GM18499 (cell line): ENCODE measurements at regions not wholly inside any gene's neighbourhood (a gene's known extent, or its start where the extent isn't known, plus 50 kb on each side); places are given as distances from the start of the nearest gene placed in this dataset.

Experiments used
- ATAC-seq: cut with Tn5 transposase; IDR thresholded peaks from one replicate; pipeline ENCODE4 v1.9.1; 2021; ENCODE audit warnings: moderate number of reproducible peaks; ENCODE audit not compliant: insufficient read depth, unreplicated experiment

DNA sequence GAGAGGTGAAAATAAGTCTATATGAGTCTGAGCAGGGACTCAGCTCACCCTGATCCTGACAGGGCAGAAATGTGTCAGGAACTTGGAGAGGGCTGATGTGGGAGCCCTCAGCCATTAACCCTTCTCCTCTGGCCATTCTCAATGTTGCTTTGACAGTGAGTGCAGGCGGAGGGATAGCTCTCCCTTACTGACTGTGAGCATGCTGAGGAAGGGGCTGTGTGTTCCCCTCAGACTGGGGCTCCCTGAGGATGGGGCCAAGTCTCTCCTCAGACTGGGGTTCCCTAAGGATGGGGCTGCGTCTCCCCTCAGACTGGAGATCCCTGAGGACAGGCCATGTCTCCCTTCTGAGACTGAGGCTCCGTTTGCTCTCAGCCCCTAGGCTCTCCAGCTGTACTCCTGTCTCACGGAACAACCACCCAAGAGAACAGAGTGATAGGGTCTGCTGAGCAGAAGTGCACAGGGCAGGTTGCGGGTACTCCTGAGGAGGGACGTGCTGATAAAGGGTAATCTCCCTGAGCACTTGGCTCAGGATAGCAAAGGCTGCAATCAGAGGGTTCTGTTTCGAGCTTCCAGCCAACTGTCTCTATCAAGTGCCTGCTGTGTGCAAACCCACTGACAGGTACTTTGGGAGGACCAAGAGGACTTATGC is 141.0 kb downstream of the MRPL14 start:
- no peak for ATAC-seq

DNA sequence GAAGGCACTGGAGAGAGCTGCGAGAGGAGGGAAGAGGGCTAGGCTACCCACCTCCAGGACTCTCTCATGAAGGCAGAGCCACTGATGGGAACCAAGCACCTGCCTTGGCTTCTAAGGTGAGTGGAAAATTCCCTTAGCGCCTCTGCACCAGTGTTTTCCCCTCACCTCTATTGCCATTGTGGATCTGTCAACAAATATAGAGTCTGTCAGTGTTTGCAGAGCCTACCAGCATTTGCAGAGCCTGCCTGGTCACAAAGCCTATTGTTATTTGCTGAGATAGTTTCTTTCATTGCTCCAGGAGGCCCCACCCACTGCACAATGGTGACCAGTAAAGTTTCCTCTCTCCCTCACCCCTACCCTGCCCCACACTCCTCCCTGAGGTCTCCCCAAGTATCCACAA is 141.9 kb downstream of the MRPL14 start:
- ATAC-seq, result no peak

DNA sequence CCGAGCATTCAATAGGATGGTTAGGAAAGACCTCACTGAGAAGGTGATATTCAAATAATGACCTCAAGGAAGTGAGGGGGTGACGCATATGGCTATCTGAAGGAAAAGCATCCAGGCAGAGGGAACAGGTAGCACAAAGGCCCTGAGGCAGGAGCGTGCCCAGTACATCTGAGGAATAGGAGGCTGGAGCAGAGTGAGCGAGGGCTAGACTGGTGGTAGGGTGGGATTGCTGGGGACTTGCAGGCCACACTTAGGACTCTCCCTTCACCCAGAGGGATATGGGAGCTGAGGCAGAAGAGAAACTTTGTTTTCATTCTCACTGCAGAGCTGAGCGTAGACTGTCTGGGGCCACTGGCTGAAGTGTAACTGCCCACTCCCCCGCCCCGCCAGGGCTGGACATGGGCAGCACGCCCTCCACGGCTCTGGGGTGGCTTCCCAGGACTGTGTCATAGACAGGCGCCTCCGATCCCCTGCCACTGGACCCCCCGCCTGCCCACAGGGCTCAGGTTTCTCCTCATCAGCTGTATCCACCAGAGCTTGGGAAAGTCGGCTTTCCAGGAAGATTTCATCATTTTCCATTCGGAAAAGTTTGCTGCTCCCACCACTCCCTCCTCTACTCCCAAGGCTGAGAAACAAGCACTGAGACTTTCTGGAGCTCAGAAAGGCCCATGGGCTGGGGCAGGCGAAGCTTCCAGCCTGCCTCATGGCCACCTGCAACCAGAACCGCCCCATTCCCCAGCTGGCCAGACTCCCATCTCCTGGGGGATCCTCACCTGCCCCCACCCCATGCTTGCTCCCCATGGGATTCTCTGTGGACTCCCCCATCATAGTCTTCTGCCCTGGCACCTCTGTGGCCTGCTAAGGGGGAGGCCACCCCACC is 142.6 kb downstream of the MRPL14 start:
- no peak for ATAC-seq

DNA sequence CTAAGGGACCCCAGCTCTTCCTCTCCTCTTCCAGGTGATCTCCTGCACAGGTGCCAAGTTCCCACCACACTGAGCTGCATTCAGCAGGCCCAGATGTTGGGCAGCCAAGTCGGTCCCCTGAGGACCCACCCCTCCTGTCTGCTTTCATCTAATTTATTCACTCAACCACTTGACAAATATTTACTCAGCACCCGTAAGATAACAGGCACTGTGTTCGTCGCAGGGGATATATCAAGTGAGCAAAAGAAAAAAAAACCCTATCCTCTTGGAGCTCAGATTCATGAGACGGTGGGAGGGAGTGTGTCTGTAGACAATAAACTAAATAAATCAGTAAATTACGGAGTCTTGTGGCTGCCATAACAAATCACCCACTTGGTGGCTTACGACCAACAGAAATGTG is 143.6 kb downstream of the MRPL14 start:
- ATAC-seq, result no peak

DNA sequence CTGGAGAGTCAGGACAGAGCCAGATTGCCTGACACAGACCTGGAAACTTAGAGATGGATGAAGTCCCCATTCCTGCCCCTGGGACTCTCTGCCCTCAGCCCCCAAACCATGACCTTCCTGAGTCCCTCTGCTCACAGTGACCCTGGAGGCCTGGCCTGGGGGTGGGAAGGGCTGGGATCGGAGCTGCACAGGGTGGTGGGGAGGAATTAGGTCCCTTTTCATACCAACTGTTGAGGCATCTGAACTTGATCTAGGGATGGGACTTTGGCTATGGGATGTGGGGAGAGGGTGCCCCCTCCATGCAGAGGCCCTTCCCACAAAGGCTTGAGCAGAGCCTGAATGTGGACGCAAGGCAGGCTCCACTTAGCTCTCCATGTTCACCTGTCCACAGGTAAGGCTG is 144.1 kb downstream of the MRPL14 start:
- no peak for ATAC-seq

DNA sequence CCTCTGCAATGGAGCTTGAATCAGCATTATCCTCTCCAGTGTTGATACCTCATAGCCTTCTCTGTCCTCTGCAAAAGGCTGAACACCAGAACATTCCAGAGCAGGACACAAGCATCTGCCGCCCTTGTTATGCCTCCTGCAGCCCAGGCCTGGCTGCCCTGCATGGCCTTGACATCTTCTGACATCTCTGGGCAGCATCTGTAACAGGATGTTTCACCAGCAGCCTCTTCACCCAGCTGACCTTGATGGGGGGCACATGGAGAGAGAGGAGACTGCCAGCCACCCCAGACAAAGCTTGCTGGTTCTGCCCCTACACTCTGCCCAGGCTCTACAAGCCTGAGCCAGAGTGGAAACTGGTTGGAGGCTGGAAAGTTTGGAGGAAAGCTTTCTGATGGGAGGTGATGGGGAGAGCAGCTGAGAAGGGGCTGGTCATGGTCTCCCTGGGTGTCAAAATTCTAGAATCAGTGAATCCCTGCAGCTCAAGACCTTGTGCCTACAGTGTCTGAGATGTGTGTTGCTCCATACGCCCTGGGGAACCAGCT is 145.1 kb downstream of the MRPL14 start:
- ATAC-seq, result no peak

DNA sequence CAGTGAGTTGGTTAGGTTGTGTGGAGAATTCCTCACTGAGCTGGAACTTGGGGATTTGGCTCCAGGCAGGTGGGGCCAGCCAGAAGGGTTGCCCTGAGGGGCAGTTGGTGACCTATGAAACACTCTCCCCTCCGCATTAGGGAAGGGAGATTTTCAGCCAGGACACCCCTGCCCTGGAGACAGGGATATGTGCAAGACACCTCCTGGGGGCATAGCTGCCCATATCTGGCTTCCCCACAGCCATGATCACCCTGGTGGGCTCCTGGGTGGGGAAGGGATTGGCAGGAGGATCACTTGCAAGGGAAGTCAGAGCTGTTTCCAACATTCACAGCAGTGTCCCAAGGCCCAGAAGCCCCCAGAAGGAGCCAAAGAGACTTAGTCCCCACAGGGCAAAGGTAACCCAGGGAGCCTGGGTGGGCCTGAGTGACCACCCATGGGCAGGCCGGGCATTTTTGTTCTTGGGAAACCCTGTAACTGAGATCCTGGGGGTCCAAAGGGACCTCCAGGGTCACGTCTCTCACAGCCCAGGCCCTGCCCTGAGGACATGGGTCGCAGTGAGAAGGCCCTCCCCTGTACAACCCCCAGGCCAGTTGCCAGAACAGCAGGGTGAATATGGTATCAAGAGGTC is 145.8 kb downstream of the MRPL14 start:
- ATAC-seq, result no peak

DNA sequence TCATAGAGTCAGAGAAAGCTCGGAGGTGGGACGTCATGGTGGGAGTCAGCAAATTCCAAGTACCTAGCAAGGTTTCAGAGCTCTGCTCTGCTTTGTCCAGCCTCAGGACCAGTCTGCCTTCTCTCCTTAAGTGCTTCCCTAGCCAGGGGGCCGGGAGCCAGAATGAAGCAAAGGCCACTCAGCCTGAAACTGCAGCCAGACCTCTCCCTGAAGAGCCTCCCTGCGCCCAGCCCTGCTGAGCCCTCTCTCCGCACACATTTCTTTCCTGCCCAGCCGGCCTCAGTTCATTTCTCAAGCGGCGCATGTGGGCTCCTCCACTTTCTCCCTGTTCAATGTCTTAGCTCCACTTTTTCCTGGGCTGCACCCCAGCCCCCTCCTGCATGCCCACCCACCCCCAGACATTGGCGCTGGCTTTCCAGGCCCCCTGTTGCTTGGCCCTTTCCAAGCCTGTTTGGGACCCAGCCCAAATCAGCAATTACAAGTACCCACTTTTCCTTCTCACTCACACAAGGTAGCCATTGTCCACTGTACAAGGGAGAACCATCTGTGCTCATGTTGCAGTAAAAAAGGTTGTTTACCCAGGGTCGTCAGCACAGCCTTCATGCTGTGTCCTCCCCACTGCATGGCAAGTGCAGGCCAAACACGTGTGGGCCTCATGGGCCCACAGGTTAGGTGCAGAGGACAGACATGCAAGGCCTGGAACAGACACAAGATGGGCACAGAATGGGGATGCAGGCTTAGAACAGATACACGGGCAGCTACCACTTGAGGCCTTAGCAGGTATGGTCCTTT is 147.1 kb downstream of the MRPL14 start:
- no peak for ATAC-seq

DNA sequence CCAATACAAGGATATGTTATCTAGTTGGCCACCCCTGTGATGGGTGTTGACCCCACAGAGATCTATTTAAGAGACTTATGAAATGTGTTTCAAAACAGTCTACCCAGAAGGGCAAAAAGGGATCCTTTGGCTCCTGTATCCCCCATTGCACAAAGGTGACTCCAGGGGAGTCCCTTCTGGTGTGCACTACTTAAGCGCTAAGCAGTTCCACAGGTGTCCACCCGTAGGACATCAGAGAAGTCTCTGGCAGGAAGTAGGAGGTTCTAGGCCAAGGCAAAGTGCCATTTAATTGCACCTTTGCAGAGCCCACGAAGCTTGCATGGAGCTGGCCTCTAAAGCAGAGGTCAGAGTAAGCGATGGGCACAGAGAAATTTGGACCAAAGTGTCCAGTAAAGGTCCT is 147.7 kb downstream of the MRPL14 start:
- ATAC-seq, result no peak

DNA sequence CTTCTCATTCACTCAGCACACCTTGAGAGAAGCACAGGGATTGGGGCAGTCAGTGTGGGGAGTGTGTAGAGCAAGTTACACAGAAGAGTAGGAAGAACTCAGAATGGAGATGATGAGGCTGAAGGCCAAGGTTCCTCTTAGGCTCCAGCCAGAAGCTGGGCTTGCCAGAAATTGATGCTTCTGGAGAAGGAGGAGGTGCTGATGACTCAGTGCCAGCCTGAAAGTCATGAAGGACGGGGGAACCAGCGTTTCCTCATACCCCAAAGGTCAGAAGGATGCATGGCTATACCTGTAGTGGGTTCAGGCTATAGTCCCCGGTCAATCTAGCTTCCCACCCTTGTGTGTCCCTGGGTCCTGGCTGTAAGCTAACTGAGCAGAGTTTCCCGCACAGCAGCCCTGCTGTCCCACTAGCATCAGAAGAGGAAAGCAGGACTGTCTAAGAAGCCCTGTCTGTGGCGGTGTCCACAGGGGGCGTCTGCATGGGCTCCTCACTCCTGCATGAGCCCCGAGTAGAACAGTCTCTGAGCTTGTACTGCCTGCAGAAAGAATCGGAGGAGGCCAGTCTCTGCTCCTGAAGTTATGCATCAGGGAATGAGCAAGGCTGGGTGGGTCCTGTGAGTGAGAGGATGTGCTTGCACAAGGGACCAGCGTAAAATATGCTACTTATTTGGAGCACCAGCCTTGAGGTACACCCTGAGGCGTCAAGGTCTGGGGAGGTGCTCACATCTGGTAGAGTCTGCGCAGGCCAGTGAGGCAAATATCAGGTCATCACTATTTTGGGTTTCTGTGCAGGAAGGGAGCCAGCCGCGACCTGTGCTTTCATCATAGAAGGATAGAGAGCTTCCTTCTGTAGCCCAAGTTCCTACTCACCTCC is 148.5 kb downstream of the MRPL14 start:
- no peak for ATAC-seq

DNA sequence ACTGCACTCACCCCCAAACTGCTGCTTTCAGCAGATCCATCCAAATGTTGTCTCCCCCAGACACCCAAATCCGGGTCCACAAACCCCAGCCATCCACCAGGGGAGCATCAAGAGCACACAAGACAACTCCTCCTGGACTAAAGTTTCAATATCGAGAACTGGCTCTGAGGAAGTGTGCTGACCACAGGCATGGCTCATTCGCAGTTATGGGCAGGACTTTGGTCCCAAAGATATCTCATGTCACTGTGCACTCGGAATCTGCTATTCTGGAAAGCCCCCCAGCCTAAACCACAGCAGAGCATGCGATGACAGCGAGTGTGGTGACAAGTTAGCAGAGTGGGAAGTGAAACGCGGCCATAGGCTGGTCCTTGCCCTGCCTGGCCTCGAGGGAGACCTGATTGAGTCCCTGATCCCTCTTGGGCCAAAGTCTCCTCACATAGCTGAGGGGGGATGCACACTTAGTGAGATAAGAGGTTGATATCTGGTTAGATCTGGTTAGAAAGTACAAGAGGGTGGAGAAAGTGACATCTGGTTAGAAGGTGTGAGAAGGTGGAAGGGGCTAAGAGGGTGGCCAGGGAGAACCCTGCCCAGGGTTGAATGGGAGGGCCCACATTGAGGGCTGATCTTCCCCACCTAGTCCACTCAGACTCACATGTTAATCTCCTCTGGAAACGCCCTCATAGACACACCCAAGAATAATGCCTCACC is 149.7 kb downstream of the MRPL14 start:
- ATAC-seq, result peak; percentile 65

DNA sequence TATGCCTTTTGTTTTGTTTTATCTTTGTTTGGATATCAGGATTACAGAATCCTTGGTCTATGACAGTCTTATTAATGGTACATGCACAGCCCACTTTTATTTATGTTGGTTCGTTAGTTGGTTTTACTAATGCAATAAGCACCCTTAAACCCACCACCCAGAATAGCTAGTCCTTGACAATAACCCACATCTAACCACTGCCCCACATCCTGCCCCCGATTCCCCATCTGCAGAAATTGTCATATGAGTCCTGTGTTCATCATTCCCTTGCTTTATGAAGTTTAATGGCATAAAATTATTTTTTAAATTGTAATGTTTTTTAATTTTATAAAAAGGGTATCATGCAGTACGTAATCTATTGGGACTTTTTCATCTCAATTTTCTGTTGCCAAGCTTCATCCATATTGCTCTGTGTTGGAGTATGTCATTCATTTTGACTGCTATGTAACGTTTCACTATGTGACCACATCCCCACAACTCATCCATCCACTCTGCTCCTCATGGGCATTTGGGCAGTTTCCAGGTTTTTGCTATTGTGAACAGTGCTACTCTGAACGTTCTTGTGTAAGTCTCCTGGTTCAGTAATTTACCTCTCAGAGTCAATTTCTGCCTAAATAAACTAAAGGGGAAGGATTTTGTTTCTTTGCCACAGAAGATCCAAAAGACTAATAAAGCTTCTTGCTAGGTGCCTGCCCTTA is 150.4 kb downstream of the MRPL14 start:
- ATAC-seq, result no peak

DNA sequence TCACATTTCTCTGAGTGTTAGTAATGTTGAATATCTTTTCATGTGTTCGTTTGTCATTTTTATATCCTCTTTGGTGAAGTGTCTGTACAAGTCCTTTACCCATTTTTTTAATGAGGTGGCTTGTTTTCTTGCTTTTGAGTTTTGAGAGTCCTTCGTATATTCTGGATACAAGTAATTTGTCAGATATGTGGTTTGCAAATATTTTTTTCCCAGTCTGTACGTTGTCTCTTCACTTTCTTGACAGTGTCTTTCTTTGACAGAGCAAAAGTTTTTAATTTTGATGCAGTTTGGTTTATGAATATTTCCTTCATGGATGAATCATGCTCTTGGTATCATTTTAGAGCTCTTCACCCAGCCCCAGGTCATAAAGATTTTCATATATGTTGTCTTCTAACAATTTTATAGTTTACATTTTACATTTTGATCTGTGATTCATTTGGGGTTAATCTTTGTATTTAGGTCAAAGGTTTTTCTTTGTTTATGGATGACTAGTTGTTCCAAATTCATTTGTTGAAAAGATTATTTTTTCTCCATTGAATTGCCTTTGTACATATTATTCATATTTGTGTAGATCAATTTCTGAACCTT is 152.5 kb downstream of the MRPL14 start:
- no peak for ATAC-seq

DNA sequence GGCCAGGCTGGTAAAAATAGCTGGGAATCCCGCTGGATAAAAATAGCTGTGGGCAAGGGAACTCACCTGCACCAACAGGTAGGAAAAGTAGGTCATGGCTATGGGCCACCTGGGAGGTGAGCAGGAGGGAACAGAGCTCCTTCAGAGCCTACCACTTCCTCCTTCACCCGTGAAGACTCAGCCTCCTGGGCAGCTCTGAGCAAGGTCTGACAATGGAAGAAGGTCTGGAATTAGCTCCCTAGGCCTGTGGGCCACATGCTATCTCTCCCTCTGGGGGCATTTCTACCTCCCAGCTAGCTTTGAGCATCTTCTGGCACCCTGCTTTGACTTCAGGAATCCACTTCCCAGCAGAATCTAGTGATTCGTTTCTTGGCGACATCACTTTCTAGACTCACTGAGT is 153.9 kb downstream of the MRPL14 start:
- no peak for ATAC-seq

DNA sequence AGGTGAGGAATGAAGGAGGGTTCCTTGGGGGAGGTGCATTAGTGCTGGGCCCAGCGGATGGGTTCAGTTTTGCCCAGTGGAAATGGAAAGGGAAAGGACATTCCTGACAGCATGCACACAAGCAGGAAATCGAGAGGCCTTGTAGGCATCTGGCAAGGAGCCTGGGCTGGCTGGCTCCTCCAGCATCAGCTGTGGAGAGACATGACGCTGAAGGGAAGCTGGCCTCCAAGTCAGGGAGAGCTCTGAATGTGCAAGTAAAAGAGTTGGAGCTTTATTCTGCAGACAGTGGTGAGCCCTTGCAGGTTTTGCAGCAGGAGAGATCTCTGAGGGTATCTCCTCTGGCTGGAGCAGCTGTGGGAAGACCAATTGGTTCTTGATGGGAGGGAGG is 154.3 kb downstream of the MRPL14 start:
- ATAC-seq, result no peak

DNA sequence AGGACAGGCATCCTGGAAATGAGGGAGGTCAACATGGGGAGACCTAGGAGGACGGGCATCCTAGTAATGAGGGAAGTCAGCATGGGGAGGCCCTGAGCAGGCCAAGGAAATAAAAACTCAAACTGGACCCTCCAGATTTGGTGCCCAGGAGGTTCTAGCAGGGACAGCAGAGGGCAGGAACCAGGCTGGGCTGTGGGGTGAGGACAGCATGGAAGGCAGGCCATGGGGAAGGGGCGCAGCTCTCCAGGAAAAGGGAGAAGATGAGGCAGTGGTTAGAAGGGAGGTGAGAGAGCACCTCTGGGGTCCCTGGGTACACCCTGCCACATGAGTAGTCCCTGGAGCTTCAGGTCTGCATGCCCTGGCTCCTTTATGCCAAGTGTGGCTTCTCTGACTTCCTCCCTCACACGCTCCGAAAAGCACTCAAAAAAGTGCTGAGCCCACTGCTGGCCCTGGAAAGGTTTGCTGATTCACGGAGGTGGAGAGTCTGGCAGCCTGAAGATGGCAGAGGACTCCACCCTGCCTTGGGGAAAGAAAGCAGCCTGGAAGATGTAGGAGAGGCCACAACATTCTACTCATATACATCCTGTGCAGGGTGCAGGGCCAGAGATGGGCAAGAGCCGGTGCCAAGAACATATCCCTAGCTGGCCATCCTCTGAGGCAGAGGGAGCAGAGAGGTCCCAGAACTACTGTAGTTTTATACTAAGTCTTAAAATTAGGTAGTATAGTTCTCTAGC is 154.9 kb downstream of the MRPL14 start:
- ATAC-seq, result no peak

DNA sequence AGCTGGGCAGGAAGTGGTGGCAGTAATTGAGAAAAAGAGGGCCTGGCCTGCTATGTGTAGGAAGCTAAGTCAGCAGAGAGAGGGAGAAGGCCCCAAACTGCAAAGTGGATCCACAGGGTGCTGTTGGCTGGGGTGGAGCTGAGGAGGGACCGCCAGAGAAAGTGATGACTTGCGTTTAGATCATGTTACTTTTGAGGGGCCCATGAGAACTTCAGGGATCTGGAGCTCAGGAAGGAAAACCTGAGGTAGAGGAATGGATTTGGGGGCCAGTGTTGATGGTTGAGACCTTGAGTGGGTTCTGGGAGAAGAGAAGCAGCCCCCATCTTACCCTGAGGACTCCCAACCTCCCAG is 155.5 kb downstream of the MRPL14 start:
- no peak for ATAC-seq
